Mesothelial cell of epicardium (in vitro differentiated cells): ENCODE measurements at regions not wholly inside any gene's neighbourhood (a gene's known extent, or its start where the extent isn't known, plus 50 kb on each side); places are given as distances from the start of the nearest gene placed in this dataset.

Experiments used
- DNase-seq, 2 experiments: peaks; one replicate each; pipeline ENCODE4 v3.0.0; 2021; ENCODE audit warnings: low spot score in 2 of 2; ENCODE audit not compliant: unreplicated experiment in 2 of 2
- H3K27ac Mint-ChIP-seq: 2 replicates; pipeline ENCODE4 v1.8.0; 2021; ENCODE audit warnings: mixed read lengths
- H3K27me3 Mint-ChIP-seq: 2 replicates; pipeline ENCODE4 v1.8.0; 2021; ENCODE audit warnings: low read depth, mixed read lengths
- H3K36me3 Mint-ChIP-seq: 2 replicates; pipeline ENCODE4 v1.8.0; 2021; ENCODE audit warnings: mixed read lengths
- H3K4me1 Mint-ChIP-seq: 2 replicates; pipeline ENCODE4 v1.8.0; 2021; ENCODE audit warnings: mixed read lengths
- H3K4me3 Mint-ChIP-seq: 2 replicates; pipeline ENCODE4 v1.8.0; 2021; ENCODE audit warnings: mild to moderate bottlenecking, moderate library complexity, mixed read lengths
- H3K9me3 Mint-ChIP-seq: 2 replicates; pipeline ENCODE4 v1.8.0; 2021; ENCODE audit warnings: mixed read lengths
- CTCF ChIP-seq: fragments of 200-600 bp; sonication (generic); IDR thresholded peaks from one replicate; pipeline ENCODE4 v1.5.0; 2021; ENCODE audit warnings: antibody characterized with exemption; ENCODE audit not compliant: unreplicated experiment

GRCh38 chr4:135382280-135382959 is 1180.8 kb upstream of the PABPC4L start:
- no peak for DNase-seq
- Mint-ChIP-seq H3K4me1 (no peaks in the 10 kb centered on the region), H3K4me3 (no peak overlapping the region), H3K27me3 (no peaks in the 10 kb centered on the region), H3K36me3 (peaks cover 4% of the 10 kb centered on the region), H3K27ac (no peak overlapping the region), H3K9me3 (peaks cover 30% of the 10 kb centered on the region)
- no peak for TF ChIP-seq CTCF

- H3K27me3 Mint-ChIP-seq = no peaks in the 10 kb centered on the region
- TF ChIP-seq CTCF = no peak
- no peak for DNase-seq
- no peaks in the 10 kb centered on the region for H3K4me1 Mint-ChIP-seq
- H3K36me3 Mint-ChIP-seq = no peaks in the 10 kb centered on the region
- H3K4me3 Mint-ChIP-seq = no peak overlapping the region
- no peak overlapping the region for H3K27ac Mint-ChIP-seq
- H3K9me3 Mint-ChIP-seq = peaks cover 24% of the 10 kb centered on the region
These were observed 1170.5 kb upstream of the PABPC4L start for GRCh38 chr4:135372131-135372530.

GRCh38 chr4:135371137-135371536 is 1169.5 kb upstream of the PABPC4L start:
- Mint-ChIP-seq H3K27me3 (no peaks in the 10 kb centered on the region), H3K9me3 (peaks cover 19% of the 10 kb centered on the region), H3K4me3 (no peak overlapping the region), H3K4me1 (no peaks in the 10 kb centered on the region), H3K27ac (no peak overlapping the region), H3K36me3 (no peaks in the 10 kb centered on the region)
- TF ChIP-seq CTCF = no peak
- no peak for DNase-seq

GRCh38 chr4:135368831-135369230 is 1167.2 kb upstream of the PABPC4L start:
- no peak for DNase-seq
- Mint-ChIP-seq H3K27me3 (no peaks in the 10 kb centered on the region), H3K36me3 (no peaks in the 10 kb centered on the region), H3K4me3 (no peak overlapping the region), H3K27ac (no peak overlapping the region), H3K9me3 (peaks cover 11% of the 10 kb centered on the region), H3K4me1 (no peaks in the 10 kb centered on the region)
- TF ChIP-seq CTCF = no peak

- H3K4me3 Mint-ChIP-seq = no peak overlapping the region
- no peak for DNase-seq
- H3K27ac Mint-ChIP-seq = no peak overlapping the region
- H3K27me3 Mint-ChIP-seq = no peaks in the 10 kb centered on the region
- TF ChIP-seq CTCF = no peak
- no peaks in the 10 kb centered on the region for H3K9me3 Mint-ChIP-seq
- H3K36me3 Mint-ChIP-seq = no peaks in the 10 kb centered on the region
- H3K4me1 Mint-ChIP-seq = peaks cover 3% of the 10 kb centered on the region
These were observed 1163.5 kb upstream of the PABPC4L start for GRCh38 chr4:135365065-135365464.

- no peak overlapping the region for H3K27ac Mint-ChIP-seq
- no peak for TF ChIP-seq CTCF
- no peaks in the 10 kb centered on the region for H3K27me3 Mint-ChIP-seq
- H3K36me3 Mint-ChIP-seq = no peaks in the 10 kb centered on the region
- no peak overlapping the region for H3K4me3 Mint-ChIP-seq
- H3K9me3 Mint-ChIP-seq = peaks cover 4% of the 10 kb centered on the region
- DNase-seq = no peak
- peaks cover 3% of the 10 kb centered on the region for H3K4me1 Mint-ChIP-seq
These were observed 1157.5 kb upstream of the PABPC4L start for GRCh38 chr4:135359128-135359527.
